Sigmoid colon (tissue), 6 donors: ENCODE measurements at regions not wholly inside any gene's neighbourhood (a gene's known extent, or its start where the extent isn't known, plus 50 kb on each side); places are given as distances from the start of the nearest gene placed in this dataset.

Experiments
- DNase-seq: peaks from one replicate; pipeline ENCODE4 v3.0.0-alpha.2; 2019
- H3K27ac ChIP-seq, 4 donors: fragments of 200-600 bp; sonication (generic); one replicate each; pipeline ENCODE4 v1.5.1; 2016 to 2019; ENCODE audit warnings: mild to moderate bottlenecking in 1 of 4
- H3K27me3 ChIP-seq, 3 donors: fragments of 200-600 bp; sonication (generic); one replicate each; pipeline ENCODE4 v1.5.1; 2019; ENCODE audit warnings: mild to moderate bottlenecking in 1 of 3
- H3K36me3 ChIP-seq, 4 donors: fragments of 200-600 bp; sonication (generic); one replicate each; pipeline ENCODE4 v1.5.1; 2016 to 2019
- H3K4me1 ChIP-seq, 4 donors: fragments of 200-600 bp; sonication (generic); one replicate each; pipeline ENCODE4 v1.5.1; 2017 to 2019
- H3K4me3 ChIP-seq, 4 donors: fragments of 200-600 bp; sonication (generic); one replicate each; pipeline ENCODE4 v1.5.1; 2017 to 2019; ENCODE audit warnings: mild to moderate bottlenecking in 2 of 4, moderate library complexity in 1 of 4
- H3K9me3 ChIP-seq, 4 donors: fragments of 200-600 bp in 3 of 4; sonication (generic) in 3 of 4; one replicate each; pipeline versions ENCODE4 v1.5.1 to v1.6.1; 2013 to 2019
- EP300 ChIP-seq, 4 donors: sonication (generic); formaldehyde crosslinking; IDR thresholded peaks; one replicate each; pipeline ENCODE4 v1.6.1; 2017; ENCODE audit warnings: antibody characterized with exemption in 4 of 4
- POLR2A ChIP-seq, 2 donors: fragments of 450-650 bp; IDR thresholded peaks; one replicate each; pipeline ENCODE4 v1.6.1; 2016; ENCODE audit warnings: antibody characterized with exemption in 2 of 2, mild to moderate bottlenecking in 2 of 2, moderate library complexity in 2 of 2
- POLR2AphosphoS5 ChIP-seq, 4 donors: sonication (generic); formaldehyde crosslinking; IDR thresholded peaks; one replicate each; pipeline ENCODE4 v1.6.1; 2017; ENCODE audit warnings: antibody characterized with exemption in 4 of 4
- WGBS, 2 donors: extraction: QIAGEN DNeasy Blood & Tissue Kit; methylation state at CpG; one replicate each; pipeline ENCODE4 v1.1.7; 2013; 5-methylcytosine and 5-hydroxymethylcytosine counted together
- intact Hi-C: fragments of 100-400 bp; cut with DNase I; formaldehyde crosslinking; loops from one replicate; pipeline ENCODE4 v1.15.1; 2023
- TF ChIP-seq, protein P1 (sequence below), 4 experiments: fragments of 450-650 bp in 3 of 4; fragments of 200-600 bp in 1 of 4; IDR thresholded peaks; one replicate each; pipeline ENCODE4 v1.5.1; 2016 to 2019; ENCODE audit warnings: antibody characterized with exemption in 4 of 4, mild to moderate bottlenecking in 3 of 4, moderate library complexity in 2 of 4
- donor health status: healthy with polysubstance abuse.
- donor health status: healthy.

DNA sequence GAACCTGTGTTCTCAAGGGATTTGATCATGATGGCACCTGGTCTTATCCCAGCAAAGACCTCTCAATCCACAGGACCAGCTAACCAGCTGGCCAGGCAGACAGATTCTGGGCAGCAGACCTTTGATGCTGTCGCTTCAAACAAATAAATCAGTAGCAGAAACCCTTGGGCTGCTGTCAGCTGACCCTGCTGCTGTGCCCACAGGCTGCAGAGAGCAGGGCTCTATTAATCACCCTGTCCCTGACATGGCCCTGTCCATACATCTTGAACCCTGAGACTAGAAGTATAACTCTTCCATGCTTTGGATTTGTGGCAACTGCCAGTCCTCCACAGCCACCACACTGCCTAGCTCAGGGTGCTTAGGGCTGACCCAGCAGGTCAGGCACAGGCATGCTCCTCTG, 244.1 kb upstream of the PODXL start:
- Histone ChIP-seq H3K27me3 (no peaks in the 10 kb centered on the region), H3K4me1 (no peaks in the 10 kb centered on the region), H3K27ac (no peak overlapping the region), H3K36me3 (no peaks in the 10 kb centered on the region), H3K9me3 (no peaks in the 10 kb centered on the region), H3K4me3 (no peak overlapping the region)
- intact Hi-C loops = no loop called here
- 70 to 80% methylated on average over 1 of the region's 1 CpG for WGBS, 2 donors
- no peak for DNase-seq
- no peak for TF ChIP-seq POLR2AphosphoS5 (IDR thresholded peaks at IDR 0.05)
- TF ChIP-seq POLR2A (IDR thresholded peaks at IDR 0.05) = no peak
- TF ChIP-seq EP300 (IDR thresholded peaks at IDR 0.05) = no peak
- TF ChIP-seq, protein P1, sequence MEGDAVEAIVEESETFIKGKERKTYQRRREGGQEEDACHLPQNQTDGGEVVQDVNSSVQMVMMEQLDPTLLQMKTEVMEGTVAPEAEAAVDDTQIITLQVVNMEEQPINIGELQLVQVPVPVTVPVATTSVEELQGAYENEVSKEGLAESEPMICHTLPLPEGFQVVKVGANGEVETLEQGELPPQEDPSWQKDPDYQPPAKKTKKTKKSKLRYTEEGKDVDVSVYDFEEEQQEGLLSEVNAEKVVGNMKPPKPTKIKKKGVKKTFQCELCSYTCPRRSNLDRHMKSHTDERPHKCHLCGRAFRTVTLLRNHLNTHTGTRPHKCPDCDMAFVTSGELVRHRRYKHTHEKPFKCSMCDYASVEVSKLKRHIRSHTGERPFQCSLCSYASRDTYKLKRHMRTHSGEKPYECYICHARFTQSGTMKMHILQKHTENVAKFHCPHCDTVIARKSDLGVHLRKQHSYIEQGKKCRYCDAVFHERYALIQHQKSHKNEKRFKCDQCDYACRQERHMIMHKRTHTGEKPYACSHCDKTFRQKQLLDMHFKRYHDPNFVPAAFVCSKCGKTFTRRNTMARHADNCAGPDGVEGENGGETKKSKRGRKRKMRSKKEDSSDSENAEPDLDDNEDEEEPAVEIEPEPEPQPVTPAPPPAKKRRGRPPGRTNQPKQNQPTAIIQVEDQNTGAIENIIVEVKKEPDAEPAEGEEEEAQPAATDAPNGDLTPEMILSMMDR (IDR thresholded peaks at IDR 0.05) = no peak

DNA sequence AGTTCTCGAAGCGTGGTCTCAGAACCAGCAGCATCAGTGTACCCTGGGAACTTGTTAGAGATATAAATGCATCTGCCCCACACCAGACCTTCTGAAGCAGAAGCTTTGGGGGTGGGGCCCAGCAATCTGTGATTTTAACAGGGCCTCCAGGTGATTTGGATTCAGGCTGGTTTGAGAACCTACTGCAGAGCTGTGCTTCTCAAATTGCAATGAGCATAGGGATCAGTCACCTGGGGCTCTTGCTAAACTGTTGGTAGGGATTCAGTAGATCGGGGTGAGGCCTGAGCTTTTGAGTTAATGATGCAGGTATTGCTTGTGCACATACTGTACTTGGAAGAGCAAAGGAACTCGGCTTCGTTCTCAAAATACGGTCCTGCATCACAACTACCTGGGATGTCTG, 243.6 kb upstream of the PODXL start:
- DNase-seq = no peak
- 74 to 82% methylated on average over 6 of the region's 6 CpGs for WGBS, 2 donors
- no peaks in the 10 kb centered on the region for H3K9me3 ChIP-seq
- H3K4me3 ChIP-seq = no peak overlapping the region
- H3K27me3 ChIP-seq = no peaks in the 10 kb centered on the region
- TF ChIP-seq, protein P1 (IDR thresholded peaks at IDR 0.05) = no peak
- TF ChIP-seq POLR2A (IDR thresholded peaks at IDR 0.05) (no peak), POLR2AphosphoS5 (IDR thresholded peaks at IDR 0.05) (no peak)
- no peaks in the 10 kb centered on the region for H3K36me3 ChIP-seq
- intact Hi-C loops = no loop called here
- H3K4me1 ChIP-seq = no peaks in the 10 kb centered on the region
- H3K27ac ChIP-seq = no peak overlapping the region

DNA sequence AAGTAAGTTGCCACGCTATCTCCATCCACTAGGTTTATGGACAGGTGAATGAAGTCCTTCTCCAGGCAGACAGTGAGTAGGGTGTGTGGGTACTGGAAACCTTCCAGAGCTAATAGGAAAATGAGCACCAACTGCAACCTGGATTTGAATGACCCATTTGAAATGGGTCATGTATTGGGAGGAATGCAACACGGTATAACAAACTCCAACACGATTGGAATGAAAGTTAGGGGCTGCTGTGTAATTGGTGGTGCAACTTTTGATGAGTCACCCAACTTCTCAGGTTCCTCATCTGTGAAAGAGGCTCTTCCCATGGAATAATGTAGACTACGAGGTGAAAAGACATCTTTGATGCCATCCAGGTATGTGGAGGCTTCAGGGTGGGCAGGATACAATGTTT, 241.4 kb upstream of the PODXL start:
- no peaks in the 10 kb centered on the region for H3K27me3 ChIP-seq
- no peak overlapping the region for H3K27ac ChIP-seq
- intact Hi-C loops = no loop called here
- H3K36me3 ChIP-seq = no peaks in the 10 kb centered on the region
- no peak for DNase-seq
- no peaks in the 10 kb centered on the region for H3K9me3 ChIP-seq
- no peak for TF ChIP-seq EP300 (IDR thresholded peaks at IDR 0.05)
- H3K4me1 ChIP-seq = no peaks in the 10 kb centered on the region
- 67 to 84% methylated on average over 4 of the region's 4 CpGs for WGBS, 2 donors
- no peak overlapping the region for H3K4me3 ChIP-seq

DNA sequence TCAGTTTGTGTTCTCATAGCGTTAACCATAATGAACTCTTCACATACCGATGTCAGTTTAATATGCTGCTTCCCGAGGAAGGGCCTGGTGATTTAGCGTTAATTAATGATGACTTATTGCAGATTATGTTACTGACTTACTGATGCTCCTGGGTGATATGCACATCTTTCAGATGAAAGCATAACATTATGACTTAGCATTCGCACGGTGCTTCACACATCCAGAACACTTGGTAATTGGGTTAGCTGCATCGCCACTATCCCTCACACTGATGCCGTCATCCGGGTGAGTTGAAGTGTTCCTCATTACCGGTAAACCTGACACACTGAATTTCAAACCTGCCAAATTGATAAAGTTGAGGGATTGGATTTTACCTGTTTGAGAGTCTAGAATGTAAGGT, 239.0 kb upstream of the PODXL start:
- no peaks in the 10 kb centered on the region for H3K36me3 ChIP-seq
- H3K9me3 ChIP-seq = no peaks in the 10 kb centered on the region
- intact Hi-C loops = no loop called here
- no peak overlapping the region for H3K4me3 ChIP-seq
- H3K4me1 ChIP-seq = no peaks in the 10 kb centered on the region
- TF ChIP-seq POLR2AphosphoS5 (IDR thresholded peaks at IDR 0.05) = no peak
- TF ChIP-seq POLR2A (IDR thresholded peaks at IDR 0.05) = no peak
- TF ChIP-seq EP300 (IDR thresholded peaks at IDR 0.05) = no peak
- TF ChIP-seq, protein P1 (IDR thresholded peaks at IDR 0.05) = no peak
- WGBS, 2 donors = 85 to 88% methylated on average over 10 of the region's 10 CpGs
- H3K27me3 ChIP-seq = no peaks in the 10 kb centered on the region
- no peak overlapping the region for H3K27ac ChIP-seq
- no peak for DNase-seq

DNA sequence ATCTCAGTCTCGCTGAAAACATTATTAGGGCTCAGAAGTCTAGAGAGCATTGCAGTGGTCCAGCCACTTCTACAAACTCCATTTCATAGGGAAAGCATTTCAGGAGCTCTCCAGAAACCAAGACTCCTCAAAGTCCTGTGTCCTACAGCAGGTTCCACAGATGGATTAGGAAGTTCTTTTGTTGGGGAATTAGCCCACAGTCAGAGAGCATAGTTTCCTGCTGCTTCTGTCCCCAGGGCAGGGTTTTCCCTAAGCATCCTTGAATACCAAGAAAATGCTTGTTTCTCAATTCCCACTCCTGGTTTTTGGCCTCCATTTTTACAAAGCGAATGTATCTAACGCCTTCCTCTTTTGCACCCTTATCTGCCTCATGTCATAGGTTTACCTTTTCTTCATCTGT, 235.9 kb upstream of the PODXL start:
- intact Hi-C loops = no loop called here
- WGBS, 2 donors = 91 to 94% methylated on average over 3 of the region's 3 CpGs

More for the DNA sequence above, 235.9 kb upstream of the PODXL start:
- Histone ChIP-seq H3K27me3 (no peaks in the 10 kb centered on the region), H3K4me3 (no peak overlapping the region), H3K36me3 (no peaks in the 10 kb centered on the region), H3K27ac (no peak overlapping the region), H3K4me1 (no peaks in the 10 kb centered on the region), H3K9me3 (no peaks in the 10 kb centered on the region)
- TF ChIP-seq, protein P1 (IDR thresholded peaks at IDR 0.05) = no peak
- TF ChIP-seq POLR2A (IDR thresholded peaks at IDR 0.05) (no peak), EP300 (IDR thresholded peaks at IDR 0.05) (no peak), POLR2AphosphoS5 (IDR thresholded peaks at IDR 0.05) (no peak)
- no peak for DNase-seq
